ENCODE measurements at regions not wholly inside any gene's neighbourhood (a gene's known extent, or its start where the extent isn't known, plus 50 kb on each side); places are given as distances from the start of the nearest gene placed in this dataset.

GRCh38 chr2:118296663-118297062 is 208.4 kb downstream of the INSIG2 start:
- TF ChIP-seq CTCF (IDR thresholded peaks at IDR 0.05): no peak
- TF ChIP-seq EP300 (IDR thresholded peaks at IDR 0.05; ENCODE audit: borderline replicate concordance in 1 of 2, low read depth in 1 of 2, low read length in 1 of 2): no peak
- no peak for TF ChIP-seq ELF1 (IDR thresholded peaks at IDR 0.05)
- no peak for TF ChIP-seq MAX (IDR thresholded peaks at IDR 0.05; ENCODE audit: low read depth)
- TF ChIP-seq RFX5 (IDR thresholded peaks at IDR 0.05; ENCODE audit: low read length): no peak
- TF ChIP-seq GABPA (IDR thresholded peaks at IDR 0.05; ENCODE audit: low read depth): no peak
- TF ChIP-seq RXRA (IDR thresholded peaks at IDR 0.05; ENCODE audit: borderline replicate concordance, low read depth): no peak
- no peak for TF ChIP-seq SMC3 (IDR thresholded peaks at IDR 0.05; ENCODE audit: low read depth, low read length)
